ENCODE measurements at regions not wholly inside any gene's neighbourhood (a gene's known extent, or its start where the extent isn't known, plus 50 kb on each side); places are given as distances from the start of the nearest gene placed in this dataset.

DNA sequence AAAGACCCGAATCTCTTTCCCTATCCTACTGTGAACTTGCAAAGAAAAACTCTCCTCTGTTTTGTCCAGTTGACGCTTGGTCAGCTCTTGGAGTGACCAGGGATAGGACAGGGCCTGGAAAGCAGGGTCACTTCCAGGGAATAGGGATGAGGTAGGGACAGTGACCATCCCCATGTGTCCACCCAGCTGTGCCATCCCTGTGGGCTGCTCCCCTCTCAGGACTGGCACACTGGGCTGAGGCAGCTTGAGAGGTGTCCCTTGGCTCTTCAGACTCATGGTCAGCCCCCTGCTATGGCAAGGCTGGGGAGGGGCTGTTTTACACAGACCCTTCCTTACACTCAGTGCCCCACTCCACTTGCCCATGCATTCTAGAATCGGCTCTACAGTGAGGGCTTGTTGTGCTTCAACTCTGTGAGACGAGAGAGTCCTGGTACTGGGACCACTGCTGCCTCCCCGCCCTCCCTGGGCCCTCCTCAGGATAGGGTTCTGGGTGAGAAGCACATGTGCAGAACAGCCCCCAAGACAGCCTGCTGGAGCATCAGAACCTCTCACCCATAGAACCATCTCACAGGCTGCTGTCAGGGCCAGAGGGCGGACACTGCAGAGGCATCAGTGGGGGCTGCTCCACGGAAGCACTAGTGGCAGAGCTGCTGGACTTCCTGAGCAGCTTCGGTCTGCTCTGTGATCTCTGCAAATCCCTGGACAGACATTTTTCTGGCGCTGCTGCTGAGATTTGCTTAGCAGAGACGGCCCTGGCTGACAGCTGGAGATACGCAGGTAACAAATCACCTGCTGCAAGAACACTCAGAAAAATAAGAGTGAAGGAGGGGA is 202.8 kb upstream of the CXCL12 start:
- DNase-seq: no peak
- H3K27me3 ChIP-seq (ENCODE audit: control insufficient read depth, insufficient read depth, low read length): no peaks in the 10 kb centered on the region
- no peaks in the 10 kb centered on the region for H3K36me3 ChIP-seq (replicated peaks; ENCODE audit: control insufficient read depth, insufficient read depth, low read length)
- H3K4me3 ChIP-seq (ENCODE audit: insufficient read depth, low read depth, low read length): no peak overlapping the region

DNA sequence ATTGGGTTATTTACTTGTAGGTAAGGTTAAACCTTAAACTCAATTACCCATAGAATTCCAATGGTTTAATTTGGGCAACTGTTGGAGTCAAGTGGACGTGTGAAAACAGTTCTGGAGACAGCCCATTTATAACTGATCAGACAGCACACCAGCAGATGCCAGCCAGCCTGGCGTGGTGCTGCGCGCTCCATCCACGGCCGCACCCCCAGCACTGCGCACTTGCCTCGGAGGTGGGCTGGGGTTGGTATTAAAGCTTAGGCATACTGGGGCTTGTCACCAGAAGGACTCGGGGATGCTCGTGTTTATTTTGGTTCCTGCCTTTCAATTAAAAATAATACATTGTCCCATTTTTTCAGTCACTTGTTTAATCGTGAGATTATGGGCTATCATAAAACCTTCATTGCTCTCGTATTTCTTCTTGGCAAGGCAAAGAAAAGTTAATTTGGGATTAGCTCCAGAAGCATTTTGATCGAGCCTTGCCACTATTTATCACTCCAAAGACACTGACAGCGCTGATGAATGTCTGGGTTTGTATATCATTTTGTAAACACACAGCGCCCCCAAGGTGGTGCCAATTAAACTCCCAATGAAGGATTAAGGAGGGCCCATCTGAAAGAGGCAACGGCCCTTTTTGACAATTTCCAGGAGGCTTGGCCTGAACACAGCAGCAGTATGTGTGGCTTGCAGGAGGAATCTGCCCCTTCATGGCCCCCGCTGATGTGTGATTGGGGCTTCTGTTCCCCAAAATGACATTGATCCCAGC is 204.5 kb upstream of the CXCL12 start:
- no peaks in the 10 kb centered on the region for H3K27me3 ChIP-seq (ENCODE audit: control insufficient read depth, insufficient read depth, low read length)
- no peaks in the 10 kb centered on the region for H3K36me3 ChIP-seq (replicated peaks; ENCODE audit: control insufficient read depth, insufficient read depth, low read length)
- no peak overlapping the region for H3K4me3 ChIP-seq (ENCODE audit: insufficient read depth, low read depth, low read length)
- no peak for DNase-seq

DNA sequence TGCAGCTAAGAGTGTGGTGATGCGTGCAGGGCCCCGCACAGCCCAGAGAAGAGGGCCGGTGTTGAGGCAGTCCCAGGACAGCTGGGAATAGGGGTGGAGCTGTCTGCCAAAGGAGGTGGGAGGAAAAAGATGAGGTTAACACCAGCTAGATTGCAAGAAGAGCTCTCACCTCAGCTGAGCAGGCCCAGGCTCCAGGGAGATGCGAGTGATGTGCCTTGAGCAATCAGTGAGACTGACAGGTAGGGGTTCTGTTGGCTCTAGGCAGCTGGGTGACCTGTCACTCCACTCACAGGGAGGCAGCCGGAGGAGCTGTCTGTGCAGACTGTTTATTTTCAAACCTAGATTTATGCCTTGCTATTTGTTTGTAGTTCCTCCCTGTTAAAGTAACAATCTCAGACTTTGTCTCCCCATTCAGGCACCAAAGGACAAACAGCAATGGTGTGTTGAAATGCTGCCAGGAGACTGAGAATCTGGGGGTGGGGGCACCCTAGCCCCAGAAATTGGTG is 205.1 kb upstream of the CXCL12 start:
- Histone ChIP-seq H3K36me3 (replicated peaks; ENCODE audit: control insufficient read depth, insufficient read depth, low read length) (no peaks in the 10 kb centered on the region), H3K4me3 (ENCODE audit: insufficient read depth, low read depth, low read length) (no peak overlapping the region), H3K27me3 (ENCODE audit: control insufficient read depth, insufficient read depth, low read length) (no peaks in the 10 kb centered on the region)
- no peak for DNase-seq

DNA sequence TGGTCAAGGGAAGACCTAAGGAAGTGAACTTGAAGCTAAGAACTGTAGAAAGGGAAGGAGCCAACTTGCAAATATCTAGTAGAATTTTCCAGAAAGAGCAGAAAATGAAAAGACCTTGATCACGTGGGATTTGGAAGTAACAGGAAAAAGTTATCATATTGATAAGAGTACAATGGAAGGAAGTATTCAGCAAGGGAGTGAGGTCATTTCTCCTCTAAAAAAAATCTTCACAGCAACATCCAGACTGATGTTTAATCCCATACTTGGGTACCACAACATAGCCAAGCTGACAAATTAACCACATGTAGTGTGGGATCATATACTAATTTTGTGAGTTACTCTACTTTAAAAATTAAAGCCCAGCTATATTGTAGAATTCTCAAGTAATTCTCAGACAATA is 207.0 kb upstream of the CXCL12 start:
- no peak for DNase-seq
- Histone ChIP-seq H3K36me3 (replicated peaks; ENCODE audit: control insufficient read depth, insufficient read depth, low read length) (no peaks in the 10 kb centered on the region), H3K27me3 (ENCODE audit: control insufficient read depth, insufficient read depth, low read length) (no peaks in the 10 kb centered on the region), H3K4me3 (ENCODE audit: insufficient read depth, low read depth, low read length) (no peak overlapping the region)

DNA sequence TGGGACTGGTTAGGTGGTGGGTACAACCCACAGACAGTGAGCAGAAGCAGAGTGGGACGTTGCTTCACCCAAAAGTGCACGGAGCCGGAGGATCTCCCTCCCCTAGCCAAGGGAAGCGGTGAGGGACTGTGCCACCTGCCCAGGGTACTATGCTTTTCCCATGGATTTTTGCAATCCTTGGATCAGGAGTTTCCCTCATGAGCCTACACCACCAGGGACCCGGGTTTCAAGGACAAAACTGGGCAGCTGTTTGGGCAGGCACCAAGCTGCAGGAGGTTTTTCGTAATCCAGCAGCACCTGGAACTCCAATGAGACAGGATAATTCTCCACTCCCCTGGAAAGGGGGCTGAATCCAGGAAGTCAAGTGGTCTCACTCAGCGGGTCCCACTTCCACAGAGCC is 209.1 kb upstream of the CXCL12 start:
- no peaks in the 10 kb centered on the region for H3K27me3 ChIP-seq (ENCODE audit: control insufficient read depth, insufficient read depth, low read length)
- H3K36me3 ChIP-seq (replicated peaks; ENCODE audit: control insufficient read depth, insufficient read depth, low read length): no peaks in the 10 kb centered on the region
- no peak overlapping the region for H3K4me3 ChIP-seq (ENCODE audit: insufficient read depth, low read depth, low read length)
- no peak for DNase-seq

- Histone ChIP-seq H3K27me3 (ENCODE audit: control insufficient read depth, insufficient read depth, low read length) (no peaks in the 10 kb centered on the region), H3K4me3 (ENCODE audit: insufficient read depth, low read depth, low read length) (no peak overlapping the region), H3K36me3 (replicated peaks; ENCODE audit: control insufficient read depth, insufficient read depth, low read length) (no peaks in the 10 kb centered on the region)
Measured at GRCh38 chr10:44607116-44607515, 222.2 kb upstream of the CXCL12 start.

DNA sequence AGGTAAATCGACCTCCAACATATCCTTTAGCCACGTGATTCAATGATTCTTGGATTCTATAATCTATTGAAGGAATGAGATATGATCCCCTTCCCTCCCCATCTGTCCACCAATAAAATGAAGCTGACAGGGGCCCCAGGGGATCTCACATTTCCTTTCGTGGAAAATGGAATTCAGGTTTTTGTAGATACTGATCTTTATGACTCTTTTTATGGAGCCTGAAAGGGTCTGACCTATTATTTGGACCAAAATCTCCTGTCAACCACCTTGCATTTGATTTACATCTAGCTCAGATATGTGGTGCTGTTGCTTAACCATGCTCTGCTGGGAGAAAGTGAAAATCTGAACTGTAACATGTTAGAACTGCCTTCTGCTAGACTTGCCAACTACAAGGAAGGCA is 234.0 kb upstream of the CXCL12 start:
- no peaks in the 10 kb centered on the region for H3K27me3 ChIP-seq (ENCODE audit: control insufficient read depth, insufficient read depth, low read length)
- DNase-seq: no peak
- no peaks in the 10 kb centered on the region for H3K36me3 ChIP-seq (replicated peaks; ENCODE audit: control insufficient read depth, insufficient read depth, low read length)
- H3K4me3 ChIP-seq (ENCODE audit: insufficient read depth, low read depth, low read length): no peak overlapping the region

More at GRCh38 chr10:44607116-44607515, 222.2 kb upstream of the CXCL12 start:
- DNase-seq: no peak

DNA sequence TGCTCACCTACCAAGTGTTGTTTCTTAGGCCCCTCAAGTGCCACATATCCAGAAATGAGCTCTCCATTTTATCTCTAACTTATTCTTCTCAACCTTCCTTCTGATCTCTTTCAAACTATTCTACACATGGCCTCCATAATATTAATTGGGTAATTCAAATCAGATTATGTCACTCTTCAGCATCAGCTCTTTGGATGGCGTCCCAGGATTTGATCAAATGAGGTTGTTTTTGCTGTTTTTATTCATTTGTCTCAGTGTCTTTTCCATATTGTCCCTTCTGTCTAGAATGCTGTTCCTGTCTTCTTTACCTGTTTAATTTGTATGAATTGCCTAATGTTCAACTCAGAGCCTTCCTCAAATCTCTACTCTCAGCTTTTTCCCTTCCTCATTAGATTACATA is 234.6 kb upstream of the CXCL12 start:
- H3K36me3 ChIP-seq (replicated peaks; ENCODE audit: control insufficient read depth, insufficient read depth, low read length): no peaks in the 10 kb centered on the region
- no peak overlapping the region for H3K4me3 ChIP-seq (ENCODE audit: insufficient read depth, low read depth, low read length)
- DNase-seq: no peak
- H3K27me3 ChIP-seq (ENCODE audit: control insufficient read depth, insufficient read depth, low read length): no peaks in the 10 kb centered on the region

- DNase-seq: no peak
- Histone ChIP-seq H3K36me3 (replicated peaks; ENCODE audit: control insufficient read depth, insufficient read depth, low read length) (no peaks in the 10 kb centered on the region), H3K4me3 (ENCODE audit: insufficient read depth, low read depth, low read length) (no peak overlapping the region), H3K27me3 (ENCODE audit: control insufficient read depth, insufficient read depth, low read length) (no peaks in the 10 kb centered on the region)
Measured at GRCh38 chr10:44619975-44620374, 235.1 kb upstream of the CXCL12 start.

DNA sequence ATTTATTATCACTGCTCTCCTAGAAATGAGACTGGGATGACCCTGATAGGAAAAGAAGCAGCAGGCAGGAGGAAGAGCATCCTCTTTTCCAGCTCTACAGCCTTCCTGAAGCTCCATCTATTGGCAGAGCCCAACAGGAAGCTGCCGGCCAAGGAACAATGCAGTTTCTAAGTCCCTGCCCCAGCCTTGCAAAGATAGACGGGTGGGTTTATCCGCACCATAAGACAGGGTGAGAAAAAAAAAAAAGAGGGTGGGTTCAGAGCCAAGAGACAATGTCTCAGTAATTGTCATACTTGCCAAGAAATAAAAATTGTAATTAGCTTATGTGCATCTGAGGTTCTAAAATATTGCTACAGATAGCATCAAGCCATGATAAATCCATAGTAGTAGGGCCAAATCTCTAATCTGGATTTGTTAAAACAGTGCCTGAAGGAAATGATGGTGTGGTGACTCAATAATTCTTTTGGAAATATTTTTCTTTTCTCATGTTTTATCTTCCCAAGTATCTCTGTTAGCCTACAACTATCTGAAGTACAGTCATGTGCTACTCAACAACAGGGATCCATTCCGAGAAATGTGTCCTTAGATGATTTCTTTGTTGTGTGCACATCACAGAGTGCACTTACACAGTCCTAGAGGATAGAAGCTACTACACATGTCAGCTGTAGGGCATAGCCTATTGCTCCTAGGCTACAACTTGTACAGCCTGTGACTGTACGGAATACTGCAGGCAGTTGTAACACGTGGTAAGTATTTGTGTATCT is 242.9 kb upstream of the CXCL12 start:
- Histone ChIP-seq H3K36me3 (replicated peaks; ENCODE audit: control insufficient read depth, insufficient read depth, low read length) (no peaks in the 10 kb centered on the region), H3K27me3 (ENCODE audit: control insufficient read depth, insufficient read depth, low read length) (no peaks in the 10 kb centered on the region), H3K4me3 (ENCODE audit: insufficient read depth, low read depth, low read length) (no peak overlapping the region)
- DNase-seq: no peak

DNA sequence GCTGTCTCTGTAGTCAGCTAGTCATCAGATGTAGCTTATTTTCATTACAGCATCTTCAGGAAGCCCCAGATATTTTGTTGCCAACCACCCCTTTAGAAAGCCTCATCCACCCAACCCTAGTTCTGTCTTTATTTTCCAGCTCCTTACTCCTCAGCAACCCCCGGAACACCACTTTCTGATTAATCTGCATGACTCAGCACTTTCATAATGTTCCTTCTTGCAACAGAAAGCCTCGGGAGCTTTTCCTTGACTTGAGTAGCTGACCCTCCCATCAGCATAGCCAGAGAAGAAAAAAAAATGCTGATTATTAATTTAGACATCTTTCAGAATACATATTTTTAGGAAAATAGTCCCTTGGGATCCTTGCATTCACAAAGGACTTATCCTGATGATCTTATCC is 244.0 kb upstream of the CXCL12 start:
- H3K27me3 ChIP-seq (ENCODE audit: control insufficient read depth, insufficient read depth, low read length): no peaks in the 10 kb centered on the region
- no peak overlapping the region for H3K4me3 ChIP-seq (ENCODE audit: insufficient read depth, low read depth, low read length)
- DNase-seq: no peak
- H3K36me3 ChIP-seq (replicated peaks; ENCODE audit: control insufficient read depth, insufficient read depth, low read length): no peaks in the 10 kb centered on the region

- Histone ChIP-seq H3K4me3 (ENCODE audit: insufficient read depth, low read depth, low read length) (no peak overlapping the region), H3K36me3 (replicated peaks; ENCODE audit: control insufficient read depth, insufficient read depth, low read length) (no peaks in the 10 kb centered on the region), H3K27me3 (ENCODE audit: control insufficient read depth, insufficient read depth, low read length) (no peaks in the 10 kb centered on the region)
- DNase-seq: no peak
Measured at GRCh38 chr10:44635176-44635575, 250.3 kb upstream of the CXCL12 start.

DNA sequence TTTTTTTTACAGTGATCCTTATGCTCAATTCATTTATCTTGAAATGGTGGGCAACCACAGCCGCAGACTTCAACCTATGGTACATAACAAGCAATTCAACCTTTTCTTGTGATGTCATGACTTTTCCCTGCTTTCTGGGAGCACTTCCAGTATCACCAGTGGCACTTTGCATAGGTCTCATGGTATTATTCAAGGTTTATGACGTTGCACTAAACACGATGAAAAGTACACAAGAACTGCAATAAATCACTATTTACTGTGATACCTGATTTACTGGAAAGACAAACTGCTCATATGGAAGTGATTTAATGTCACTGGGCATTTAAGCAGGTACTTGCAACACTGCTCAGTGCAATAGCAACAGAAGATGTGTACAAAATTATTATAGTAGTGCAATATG is 251.7 kb upstream of the CXCL12 start:
- no peaks in the 10 kb centered on the region for H3K36me3 ChIP-seq (replicated peaks; ENCODE audit: control insufficient read depth, insufficient read depth, low read length)
- DNase-seq: no peak
- no peak overlapping the region for H3K4me3 ChIP-seq (ENCODE audit: insufficient read depth, low read depth, low read length)
- H3K27me3 ChIP-seq (ENCODE audit: control insufficient read depth, insufficient read depth, low read length): no peaks in the 10 kb centered on the region

DNA sequence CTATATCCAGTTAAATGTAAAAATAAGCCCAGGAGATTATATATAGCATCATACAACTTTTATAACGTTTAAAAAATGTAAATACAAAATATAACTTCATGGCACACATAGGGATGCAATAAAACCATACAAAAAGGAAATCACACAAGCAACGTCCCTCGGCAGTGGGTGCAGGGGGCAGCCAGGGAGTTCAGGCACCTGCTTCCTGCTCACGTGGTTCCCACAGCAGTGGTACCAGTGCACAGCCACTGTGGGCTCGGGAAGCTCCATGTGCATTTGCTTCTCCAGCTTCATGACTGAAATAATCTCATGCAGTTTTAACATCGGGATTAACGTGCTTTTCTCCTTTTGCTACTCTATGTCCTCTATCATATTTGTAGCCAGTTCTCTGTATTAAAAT is 255.5 kb upstream of the CXCL12 start:
- DNase-seq: no peak
- no peaks in the 10 kb centered on the region for H3K36me3 ChIP-seq (replicated peaks; ENCODE audit: control insufficient read depth, insufficient read depth, low read length)
- H3K27me3 ChIP-seq (ENCODE audit: control insufficient read depth, insufficient read depth, low read length): no peaks in the 10 kb centered on the region
- no peak overlapping the region for H3K4me3 ChIP-seq (ENCODE audit: insufficient read depth, low read depth, low read length)
